NCI-H510A (cell line): ENCODE measurements at regions not wholly inside any gene's neighbourhood (a gene's known extent, or its start where the extent isn't known, plus 50 kb on each side); places are given as distances from the start of the nearest gene placed in this dataset.

Source experiments
- DNase-seq: peaks from one replicate; lab custom pipeline; 2025; lab: John Stamatoyannopoulos, UW

DNA sequence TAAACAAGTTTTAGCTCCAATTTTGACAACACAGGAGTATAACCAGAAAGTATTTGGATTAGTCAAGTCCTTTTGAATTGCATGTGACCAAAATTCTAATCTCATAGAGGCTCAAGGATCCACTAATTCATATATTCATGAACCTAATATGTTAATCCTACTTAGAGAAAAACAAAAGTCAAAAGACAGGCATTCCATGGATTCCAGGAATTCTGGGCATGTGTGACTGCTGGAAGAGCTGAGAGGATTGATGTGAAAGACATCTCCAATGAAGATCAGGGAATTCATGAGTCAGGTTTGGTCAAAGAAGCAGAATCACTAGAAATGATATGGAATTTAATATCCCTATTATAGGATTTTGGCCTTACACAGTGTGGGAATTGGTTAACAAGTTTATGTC lies 1494.6 kb upstream of the DDX18 start:
- DNase-seq = no peak

DNA sequence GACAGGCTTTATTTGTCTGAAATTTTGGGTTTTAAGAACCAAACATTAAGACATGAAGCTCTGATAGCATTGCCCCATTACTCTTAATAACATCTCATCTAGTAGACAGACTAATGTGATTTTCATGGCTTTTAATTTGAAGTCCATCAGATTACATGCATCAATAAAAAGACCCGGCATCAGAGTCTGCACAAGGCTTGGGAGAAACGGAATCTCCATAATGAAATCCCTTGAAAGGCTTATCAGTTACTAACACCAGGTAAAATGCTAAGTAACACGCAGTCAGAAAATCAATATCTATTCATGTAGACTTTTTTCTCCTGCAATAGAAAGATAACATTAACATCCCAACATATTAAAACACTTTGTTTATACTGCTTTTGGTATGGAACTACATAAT lies 1485.2 kb upstream of the DDX18 start:
- no peak for DNase-seq

DNA sequence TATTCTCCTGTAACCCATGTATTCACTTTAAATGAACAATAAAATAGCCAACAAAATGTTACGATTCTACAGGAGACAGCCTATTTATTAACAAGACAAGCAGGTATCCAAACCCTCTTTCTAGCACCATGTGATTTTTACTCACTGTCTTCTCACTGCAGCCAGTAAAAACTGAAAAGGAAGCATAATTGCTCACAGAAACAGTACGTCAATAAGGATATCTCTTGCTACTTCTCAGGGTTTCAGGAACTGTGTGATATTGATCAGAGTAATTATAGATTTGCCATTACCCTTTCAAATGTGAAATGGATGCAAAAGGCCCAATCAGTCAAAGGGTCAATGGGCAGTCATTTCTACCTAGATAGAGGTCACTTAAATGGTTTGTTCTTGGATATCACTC lies 1473.8 kb upstream of the DDX18 start:
- no peak for DNase-seq

DNA sequence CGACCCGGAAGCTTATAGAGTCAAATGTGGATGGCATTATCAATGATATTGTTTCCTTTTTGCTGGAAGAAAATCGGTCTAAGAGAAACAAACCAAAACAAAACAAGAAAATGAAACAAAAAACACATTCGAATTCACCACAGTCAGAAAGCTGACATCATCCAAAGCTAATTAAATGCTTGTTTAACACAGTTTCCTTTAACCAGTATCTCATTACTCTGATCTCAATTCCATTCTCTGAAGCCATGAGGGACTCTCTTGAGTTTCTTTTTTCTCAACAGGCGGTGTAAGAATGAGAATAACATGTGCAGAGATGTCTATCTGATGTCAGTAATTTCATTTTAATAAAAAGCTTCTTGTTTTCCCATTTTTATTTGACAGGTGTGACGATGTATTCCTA lies 1448.3 kb upstream of the DDX18 start:
- no peak for DNase-seq

DNA sequence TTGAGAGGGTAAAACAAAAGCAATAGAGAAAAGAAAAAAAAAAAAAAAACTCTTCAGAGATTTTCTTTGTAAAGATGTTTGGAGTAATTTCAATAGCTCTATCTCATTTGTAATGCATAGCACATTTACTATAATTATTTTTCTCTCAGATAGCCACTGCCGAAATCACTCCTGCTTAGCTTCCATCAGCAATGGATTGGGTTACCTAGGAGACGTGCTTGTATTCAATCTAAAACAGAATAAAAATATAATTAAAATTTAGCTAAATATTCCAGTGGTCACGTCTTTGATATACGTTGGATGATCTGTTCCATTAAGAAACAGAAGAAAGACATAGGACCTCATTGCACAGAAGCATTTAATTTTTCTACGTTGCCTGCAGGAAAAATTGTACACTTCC lies 1435.7 kb upstream of the DDX18 start:
- no peak for DNase-seq

DNA sequence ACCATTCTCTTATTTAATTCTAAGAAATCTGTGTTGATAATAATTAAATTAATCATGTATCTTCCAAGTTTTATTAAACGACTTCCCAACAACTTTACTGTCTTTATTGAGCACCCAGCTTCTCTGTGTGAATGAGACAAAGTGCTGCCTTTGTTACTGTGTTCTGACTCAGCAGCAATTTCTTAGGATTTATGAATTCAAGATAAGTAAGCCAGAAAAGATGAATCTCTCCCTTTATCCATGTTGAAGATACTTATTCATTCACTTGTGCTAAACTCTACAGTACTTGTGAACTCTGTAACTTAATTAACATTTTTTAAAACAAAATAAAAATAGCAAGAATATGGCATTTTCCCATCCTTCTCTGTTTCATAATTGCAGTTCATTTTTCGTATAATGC lies 1403.3 kb upstream of the DDX18 start:
- DNase-seq = no peak

DNA sequence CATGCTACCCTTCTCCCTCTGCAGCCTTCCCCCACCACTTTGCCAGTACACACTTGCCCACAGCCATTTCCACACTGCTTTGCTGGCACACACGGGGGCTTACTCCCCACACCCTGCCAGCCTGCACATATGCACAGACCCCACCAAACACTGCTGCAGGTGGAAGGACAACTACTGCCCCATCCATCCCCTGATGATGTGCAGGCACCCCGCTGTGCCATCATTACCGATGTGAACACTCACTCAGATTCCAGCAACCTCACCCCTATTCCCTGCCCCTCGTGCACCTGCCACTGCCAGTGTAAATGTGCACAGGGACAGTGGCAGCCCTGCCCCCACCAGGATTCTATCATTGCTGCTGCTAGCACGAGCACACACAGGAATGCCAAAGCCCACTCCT lies 1400.8 kb upstream of the DDX18 start:
- no peak for DNase-seq

DNA sequence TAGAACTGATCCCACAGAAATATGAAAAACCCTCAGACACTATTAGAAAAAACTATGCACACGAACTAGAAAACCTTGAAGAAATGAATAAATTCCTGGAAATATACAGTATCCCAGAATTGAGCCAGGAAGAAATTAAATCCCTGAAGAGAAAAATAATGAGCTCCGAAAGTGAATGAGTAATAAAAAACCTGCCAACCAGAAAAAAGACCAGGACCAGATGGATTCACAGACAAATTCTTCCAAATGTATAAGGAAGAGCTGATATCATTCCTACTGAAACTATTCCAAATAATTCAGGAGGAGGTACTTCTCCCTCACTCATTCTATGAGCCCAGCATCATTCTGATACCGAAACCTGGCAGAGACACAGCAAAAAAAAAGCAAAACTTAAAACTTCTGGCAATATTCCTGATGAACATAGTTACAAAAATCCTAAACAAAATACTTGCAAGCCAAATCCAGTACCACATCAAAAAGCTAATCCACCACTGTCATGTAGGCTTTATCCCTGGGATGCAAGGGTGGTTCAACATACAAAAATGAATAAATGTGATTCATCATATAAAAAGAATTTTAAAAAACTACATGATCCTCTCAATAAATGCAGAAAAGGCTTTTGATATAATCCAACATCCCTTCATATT lies 1397.6 kb upstream of the DDX18 start:
- DNase-seq = no peak

DNA sequence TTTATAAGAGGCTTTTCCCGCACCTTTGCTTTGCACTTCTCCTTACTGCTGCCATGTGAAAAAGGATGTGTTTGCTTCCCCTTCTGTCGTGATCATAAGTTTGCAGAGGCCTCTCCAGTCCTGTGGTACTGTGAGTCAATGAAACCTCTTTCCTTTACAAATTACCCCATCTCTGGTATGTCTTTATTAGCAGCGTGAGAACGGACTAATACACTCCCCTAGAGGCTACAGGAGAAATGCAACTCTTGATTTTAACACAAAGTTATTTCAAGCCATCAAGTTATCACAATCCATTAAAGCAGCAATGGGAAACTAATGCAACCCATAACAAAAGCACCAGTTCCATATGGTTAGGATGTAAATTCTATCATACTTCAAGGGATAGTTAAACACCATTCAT lies 1378.8 kb upstream of the DDX18 start:
- no peak for DNase-seq

DNA sequence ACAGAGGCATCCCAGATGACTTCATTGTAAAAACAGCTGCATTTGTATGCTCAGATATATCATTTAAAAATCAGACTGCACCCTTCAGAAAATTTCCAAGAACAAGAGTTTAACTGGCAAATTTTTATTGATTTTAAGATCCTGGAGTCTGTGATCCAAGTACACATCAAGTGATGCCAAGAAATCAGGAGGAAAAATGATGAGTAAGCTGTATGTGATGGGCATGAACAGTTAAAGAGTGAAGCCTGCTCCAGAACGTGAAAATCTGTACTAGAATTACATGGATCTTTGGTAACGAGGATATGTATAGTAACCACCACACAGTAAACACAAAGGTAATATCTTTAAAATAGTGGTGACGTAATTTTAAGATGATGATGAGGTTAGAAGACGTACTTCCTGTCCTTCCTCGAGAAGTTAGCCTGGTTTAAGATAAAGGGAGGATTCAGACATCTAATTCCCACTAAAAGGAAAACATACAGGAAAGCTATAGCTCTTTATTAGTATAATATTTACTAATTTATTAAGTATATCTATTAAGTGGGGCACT lies 1374.3 kb upstream of the DDX18 start:
- DNase-seq = no peak

DNA sequence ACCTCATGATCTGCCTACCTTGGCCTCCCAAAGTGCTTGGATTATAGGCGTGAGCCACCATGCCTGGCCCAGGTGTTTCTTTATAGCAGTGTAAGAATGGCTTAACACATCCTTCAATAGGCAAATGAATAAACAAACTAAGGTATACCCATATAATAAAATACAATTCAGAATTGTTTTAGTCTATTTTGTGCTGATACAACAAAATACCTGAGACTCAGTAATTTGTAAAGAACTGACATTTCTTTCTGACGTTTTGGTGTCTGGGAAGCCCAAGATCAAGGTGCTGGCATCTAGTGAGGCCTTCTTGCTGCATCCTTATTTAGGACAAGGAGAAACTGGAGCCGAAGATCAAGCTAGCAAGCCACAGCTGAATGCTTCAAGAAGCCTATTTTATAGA lies 1372.1 kb upstream of the DDX18 start:
- DNase-seq = no peak

DNA sequence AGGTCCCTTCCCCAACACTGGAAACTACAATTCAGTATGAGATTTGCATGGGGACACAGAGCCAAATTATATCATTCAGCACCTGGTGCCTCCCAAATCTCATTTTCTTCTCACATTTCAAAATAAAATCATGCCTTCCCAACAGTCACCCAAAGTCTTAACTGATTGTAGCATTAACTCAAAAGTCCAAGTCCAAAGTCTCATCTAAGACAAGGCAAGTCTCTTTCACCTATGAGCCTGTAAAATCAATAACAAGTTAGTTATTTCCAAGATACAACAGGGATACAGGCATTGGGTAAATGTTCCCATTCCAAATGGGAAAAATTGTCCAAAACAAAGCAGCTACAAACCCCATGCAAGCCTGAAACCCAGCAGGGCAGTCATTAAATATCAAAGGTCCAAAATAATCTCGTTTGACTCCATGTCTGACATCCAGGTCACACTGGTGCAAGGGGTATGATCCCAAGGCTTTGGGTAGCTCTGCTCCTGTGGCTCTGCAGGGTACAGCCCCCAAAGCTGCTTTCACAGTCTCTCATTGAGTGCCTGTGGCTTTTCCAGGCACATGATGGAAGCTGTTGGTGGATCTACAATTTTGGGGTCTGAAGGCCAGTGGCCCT lies 1370.1 kb upstream of the DDX18 start:
- no peak for DNase-seq

DNA sequence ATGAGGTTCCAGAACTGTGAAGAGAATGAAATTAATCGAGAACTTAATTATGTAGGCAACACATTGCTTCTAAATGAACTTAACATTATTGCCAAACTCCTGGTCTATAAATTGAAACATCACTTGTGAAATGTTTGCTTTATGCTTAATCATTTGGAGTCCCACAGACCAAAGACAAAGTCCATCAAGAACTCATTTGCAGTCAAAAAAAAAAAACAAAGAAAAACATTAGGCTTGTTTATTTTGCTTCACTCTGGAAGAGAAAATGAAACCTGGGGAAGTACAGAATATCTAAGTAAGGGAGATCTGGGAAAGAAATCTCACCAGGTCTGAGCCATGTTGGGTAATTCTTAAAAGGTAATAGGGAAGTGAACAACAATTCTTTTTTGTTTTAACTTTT lies 1363.5 kb upstream of the DDX18 start:
- no peak for DNase-seq

DNA sequence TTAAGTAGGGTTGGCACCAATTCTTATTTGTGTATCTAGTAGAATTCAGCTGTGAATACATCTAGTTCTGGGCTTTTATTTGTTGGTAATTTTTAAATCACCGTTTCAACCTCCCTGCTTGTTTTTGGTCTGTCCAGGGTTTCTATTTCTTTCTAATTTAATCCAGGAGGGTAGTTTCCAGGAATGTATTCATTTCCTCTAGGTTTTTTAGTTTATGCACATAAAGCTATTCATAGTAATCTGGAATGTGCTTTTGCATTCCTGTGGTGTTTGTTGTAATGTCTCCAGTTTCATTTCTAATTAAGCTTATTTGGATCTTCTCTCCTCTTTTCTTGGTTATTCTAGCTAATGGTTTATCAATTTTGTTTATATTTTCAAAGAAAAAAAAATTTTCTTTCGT lies 1361.8 kb upstream of the DDX18 start:
- no peak for DNase-seq

DNA sequence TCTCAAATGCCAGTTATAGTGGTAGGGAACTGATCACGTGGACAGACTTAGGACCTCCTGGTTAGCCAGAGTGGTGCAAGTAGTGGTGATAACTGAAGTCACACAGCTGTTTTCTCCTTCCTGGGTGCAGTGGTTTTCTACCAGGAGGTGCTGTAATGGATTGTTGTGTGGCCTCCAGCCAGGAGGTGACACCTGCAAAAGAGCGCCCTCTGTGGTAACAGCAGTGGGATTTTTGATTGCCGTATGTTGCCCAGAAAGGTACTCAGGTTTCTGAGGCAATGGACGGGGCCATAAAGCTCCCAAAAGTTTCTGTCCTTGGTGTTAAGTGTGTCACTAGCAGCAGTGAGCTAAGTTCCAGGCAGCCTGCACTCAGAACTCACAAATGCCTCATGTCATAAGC lies 1358.1 kb upstream of the DDX18 start:
- no peak for DNase-seq

DNA sequence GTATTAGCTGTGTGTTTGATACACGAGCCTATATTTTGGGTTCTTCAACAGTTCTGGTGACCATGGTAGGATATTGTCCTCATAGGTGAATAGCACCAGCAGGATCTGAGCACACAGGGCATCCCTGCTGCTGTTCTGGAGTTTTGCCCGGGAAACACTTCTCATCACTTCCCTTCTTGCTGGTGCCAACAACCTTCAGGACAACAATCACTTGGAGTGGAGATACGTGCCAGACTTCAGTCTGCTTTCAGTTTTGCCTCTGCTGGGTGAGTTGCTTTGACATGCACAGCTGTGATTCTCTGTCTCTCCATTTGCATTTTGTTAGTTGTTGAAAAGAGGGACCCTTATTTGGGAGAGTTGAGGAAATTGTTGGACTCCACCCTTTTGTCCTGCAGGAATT lies 1347.2 kb upstream of the DDX18 start:
- no peak for DNase-seq

DNA sequence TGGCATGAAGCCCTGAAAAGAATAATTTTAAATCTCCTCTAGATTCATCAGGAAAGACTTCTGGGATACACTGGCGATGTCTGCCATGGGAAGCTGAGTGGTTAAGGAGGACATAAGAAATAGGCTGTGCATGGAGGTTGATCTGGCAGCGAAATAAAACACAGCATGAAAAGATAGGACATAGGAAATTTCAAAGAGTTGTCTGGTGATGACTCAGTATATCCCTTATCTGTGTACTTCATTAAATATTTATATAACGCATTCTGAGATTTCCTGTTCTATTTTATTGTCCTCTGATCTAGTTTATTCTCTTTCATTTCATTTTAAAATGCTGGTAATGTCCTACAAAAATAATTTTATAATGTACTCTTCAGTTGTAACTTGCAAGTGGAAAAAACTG lies 1337.3 kb upstream of the DDX18 start:
- DNase-seq = no peak

DNA sequence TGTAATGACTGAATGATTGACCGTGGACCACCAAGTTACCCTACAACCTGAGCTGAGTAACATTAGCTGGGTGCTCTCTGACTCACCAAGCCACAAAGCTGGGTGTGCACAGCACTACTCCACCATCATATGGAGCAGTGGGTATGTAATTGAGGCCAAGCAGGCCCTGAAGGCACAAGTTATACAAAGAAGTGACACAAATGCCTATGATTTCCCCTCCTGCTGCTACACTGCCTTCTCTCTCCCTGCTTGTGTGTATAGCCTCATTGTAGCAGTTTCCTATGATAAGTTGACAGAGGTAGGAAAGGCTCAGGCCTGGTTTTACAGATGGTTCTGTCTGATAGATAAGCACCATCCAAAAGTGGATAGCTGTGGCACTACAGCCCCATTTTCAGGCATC lies 1327.2 kb upstream of the DDX18 start:
- DNase-seq = no peak

DNA sequence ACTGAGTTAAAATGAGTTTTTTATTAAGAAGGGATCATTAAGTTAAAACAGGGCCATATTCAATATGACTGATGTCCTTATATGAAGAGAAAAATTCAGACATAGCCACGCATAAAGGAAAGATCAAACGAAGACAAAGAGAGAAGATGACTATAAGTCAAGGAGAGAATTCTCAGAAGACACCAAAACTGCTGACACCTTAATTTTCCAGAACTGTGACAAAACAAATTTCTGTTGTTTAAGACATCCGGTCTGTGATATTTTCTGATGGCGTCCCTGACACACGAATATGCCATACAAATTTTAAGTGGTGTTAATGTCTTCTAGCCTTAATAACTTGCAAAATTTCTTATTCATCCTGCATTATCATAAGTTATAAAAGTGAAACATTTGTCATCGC lies 1325.2 kb upstream of the DDX18 start:
- no peak for DNase-seq

DNA sequence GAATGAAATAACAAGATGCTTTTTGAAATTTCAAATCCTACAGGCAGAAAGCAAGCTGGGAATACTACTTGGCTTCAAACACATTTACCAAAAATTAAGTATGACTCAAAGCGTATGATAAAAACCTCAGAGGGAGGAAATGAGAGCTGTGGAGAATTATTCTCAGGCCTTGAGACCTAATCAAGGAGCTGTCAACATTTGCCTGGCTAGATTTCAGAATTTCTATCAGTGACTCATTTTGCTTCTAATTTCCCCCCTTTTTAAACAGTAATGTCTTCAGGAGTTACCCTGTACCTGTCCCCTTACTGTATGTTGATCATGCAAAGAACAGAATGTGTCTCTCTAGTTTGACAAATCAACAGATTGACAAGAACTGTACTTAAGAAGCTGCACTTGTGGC lies 1324.5 kb upstream of the DDX18 start:
- no peak for DNase-seq

DNA sequence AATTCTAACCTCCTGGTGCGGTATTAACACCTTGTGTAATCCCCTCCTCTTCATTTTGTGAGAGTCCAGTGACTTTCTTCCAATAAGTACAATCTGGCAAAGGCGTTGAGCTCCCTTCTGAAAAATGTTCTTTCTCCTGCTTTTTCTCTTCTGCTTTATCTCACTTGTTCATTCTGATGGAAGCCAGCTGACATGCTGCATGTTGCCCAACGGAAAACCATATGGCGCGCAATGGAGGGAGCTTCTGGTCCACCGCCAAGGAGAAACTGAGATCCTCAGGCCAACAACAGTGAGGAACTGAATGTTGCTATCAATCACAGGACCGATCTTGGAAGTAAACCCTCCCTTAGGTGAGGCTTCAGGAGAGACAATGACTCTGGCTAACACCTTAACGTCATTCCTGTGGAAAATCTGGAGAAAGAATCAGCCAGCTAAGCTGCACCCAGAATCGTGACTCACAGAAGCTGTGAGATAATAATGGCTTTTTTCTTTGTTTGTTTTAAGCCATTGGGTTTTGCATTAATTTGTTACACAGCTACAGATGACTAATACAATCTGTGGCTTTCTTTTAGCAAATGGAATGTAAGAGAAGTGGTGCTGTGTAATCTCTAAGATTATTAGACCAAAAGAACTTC lies 1323.9 kb upstream of the DDX18 start:
- DNase-seq = no peak

DNA sequence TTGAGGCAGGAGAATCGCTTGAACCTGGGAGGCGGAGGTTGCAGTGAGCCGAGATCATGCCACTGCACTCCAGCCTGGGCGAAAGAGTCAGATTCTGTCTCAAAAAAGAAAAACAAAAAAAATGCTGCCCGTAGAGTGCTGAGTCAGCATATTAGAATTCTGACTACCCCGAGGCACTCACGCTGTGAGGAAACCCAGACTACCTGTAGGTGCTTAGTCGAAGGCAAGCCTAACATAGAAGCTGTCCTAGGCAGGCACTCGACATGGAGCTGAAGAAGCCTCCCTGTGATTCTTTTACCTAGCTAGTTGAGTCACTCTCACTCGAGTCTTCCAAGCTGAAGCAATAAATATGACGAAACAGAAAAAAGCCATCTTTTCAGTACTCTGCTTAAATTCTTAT lies 1323.2 kb upstream of the DDX18 start:
- no peak for DNase-seq

DNA sequence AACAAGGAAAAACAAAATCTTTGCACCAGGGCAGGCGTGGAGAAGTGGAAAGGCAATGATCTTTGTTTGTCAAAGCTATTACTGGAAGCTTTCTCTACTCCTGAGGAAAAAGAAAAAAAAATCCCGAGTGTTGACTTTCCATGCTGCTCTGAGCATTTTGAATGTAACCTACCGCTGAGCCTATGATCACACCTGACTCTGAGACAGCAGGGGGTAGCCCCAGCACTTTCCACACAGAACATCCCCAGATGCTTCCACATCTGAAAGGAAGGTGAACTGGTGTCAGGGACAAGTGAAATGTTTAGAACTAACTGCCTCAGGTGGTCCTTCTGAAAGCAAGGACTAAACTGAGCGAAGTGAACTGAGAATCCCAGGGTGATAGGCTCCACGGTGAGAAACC lies 1315.1 kb upstream of the DDX18 start:
- DNase-seq = no peak
